NCI-H187 treated with DMSO at 0.1 percent for 48 hours (cell line): ENCODE measurements at regions not wholly inside any gene's neighbourhood (a gene's known extent, or its start where the extent isn't known, plus 50 kb on each side); places are given as distances from the start of the nearest gene placed in this dataset.
"Not testable (repeated sequence)": the region's sequence is repeated elsewhere in the genome, so short reads cannot be mapped to it uniquely, and the experiment has no call there.

ENCODE experiments used
- DNase-seq: peaks from one replicate; lab custom pipeline; 2025; lab: John Stamatoyannopoulos, UW

DNA sequence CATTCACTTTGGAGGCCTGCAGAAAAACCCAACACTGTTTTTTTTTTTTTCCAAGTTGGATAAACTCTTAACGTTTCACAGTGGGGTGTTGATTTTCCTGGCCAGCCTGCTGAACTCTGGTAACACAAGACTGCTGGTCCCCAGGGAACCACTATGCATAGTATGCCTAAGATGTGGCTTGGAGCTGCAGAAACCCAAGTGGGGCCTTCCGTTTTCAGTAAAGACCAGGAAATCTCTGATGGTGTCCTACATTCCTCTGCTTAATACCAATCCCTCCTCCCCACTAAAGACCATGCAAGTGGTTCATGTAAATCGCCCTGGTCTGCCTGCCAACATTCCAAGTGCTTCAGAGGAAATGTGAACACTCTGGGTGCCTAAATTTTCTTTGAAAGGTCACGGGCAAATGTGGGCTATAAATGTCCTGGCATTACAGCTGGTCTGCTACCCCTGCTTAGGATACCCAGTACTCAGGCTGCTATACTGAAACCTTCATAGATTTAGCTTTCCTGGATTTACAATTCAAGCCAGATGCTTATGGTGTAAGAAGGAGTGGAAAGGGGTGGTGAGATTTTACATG, 615.4 kb downstream of the MAFB start:
- no peak for DNase-seq

GRCh38 chr20:40072907-40073306, 616.1 kb downstream of the MAFB start:
- no peak for DNase-seq

GRCh38 chr20:40056171-40056570, 632.9 kb downstream of the MAFB start:
- DNase-seq = no peak

DNA sequence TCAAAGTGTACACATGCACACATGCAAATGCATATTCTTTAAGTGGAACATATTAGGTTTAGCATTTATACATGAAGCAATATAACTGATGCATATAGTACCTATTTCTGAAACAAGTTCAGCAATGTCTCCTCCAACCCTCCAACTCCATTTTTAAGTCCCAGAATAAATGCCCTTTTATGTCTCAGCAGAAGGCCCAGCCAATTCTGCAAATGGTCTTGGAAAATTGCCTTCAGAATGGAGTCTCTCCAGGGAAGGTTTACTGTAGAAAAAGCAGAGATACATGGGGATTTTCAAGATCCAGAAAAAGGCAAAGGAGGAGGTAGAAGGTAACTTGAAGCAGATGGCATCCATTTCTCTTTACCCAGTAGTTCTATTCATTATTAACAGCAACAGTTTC, 633.3 kb downstream of the MAFB start:
- DNase-seq = no peak

GRCh38 chr20:40054311-40054710, 634.7 kb downstream of the MAFB start:
- no peak for DNase-seq

GRCh38 chr20:40050596-40050995, 638.4 kb downstream of the MAFB start:
- DNase-seq = no peak

DNA sequence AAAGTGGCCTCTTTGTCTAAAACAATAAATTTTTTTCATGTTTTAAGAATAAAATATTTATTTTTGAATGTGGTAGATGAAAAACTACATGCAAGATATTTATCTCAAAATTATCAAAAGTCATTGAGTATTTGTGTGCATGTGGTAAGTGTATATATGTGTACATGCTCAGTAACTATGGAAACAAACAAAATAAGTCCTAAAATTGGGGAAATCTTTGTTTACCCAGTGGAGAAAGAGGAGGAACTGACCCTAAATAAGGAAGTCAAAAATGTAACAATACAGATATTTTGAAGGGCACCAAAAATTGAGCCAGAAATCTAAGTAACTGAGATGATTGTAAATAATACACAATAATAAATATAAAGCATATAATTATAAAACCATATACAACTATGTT, 639.2 kb downstream of the MAFB start:
- no peak for DNase-seq

GRCh38 chr20:40046703-40047102, 642.3 kb downstream of the MAFB start:
- no peak for DNase-seq

DNA sequence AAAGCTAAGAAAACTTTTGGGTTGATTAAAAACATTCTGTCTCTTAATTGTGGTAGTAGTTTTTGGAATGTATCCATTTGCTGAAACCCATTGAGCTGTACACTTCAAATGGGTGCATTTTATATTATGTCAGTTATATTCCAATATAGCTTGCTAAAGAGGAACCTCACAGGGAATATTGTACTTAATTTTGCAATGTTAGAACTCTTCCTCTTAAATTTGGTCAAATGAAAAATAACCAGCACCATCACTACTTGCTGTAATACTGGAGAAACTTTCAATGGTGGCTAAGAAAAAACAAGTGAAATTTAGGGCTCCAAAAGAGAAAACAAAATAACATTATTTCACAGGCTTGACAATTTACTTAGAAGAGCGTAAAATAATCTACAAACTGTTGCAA, 651.5 kb downstream of the MAFB start:
- no peak for DNase-seq

DNA sequence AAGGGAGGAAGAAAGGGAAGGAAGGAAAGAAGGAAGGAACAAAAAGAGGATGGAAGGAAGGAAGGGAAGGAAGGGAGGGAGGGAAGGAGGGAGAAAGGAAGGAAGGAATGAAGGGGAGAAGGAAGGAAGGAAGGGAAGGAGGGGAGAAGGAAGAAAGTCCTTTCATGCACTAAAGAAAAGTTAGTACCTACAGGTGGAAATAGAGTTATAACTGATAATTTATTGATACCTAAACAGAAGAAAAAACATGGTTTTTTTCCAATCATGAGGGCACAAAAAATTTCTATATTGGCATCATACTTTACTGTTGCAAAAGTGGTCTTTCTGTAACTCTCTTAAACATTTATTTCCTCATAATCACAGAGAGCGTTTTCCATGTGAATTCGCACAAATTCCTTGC, 659.4 kb downstream of the MAFB start:
- no peak for DNase-seq

- peak; percentile 31 for DNase-seq
These were observed 669.5 kb downstream of the MAFB start for GRCh38 chr20:40019510-40019909.

DNA sequence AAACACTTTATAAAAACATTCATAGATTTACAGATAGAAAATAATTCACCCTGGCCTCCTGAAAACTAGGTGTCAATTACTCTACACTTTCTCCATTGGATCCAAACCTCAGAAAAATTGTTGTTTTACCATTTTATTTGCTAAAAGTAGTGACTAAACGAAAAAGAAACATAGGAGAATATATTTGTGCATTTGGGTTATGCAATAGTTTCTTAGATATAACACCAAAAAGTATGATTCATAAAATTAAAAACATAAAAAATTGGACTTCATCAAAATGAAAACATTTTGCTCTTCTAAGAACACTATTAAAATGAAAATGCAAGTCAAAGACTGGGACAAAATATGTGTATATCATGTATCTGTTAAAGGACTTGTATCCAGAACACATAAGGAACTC, 671.3 kb downstream of the MAFB start:
- DNase-seq = no peak

DNA sequence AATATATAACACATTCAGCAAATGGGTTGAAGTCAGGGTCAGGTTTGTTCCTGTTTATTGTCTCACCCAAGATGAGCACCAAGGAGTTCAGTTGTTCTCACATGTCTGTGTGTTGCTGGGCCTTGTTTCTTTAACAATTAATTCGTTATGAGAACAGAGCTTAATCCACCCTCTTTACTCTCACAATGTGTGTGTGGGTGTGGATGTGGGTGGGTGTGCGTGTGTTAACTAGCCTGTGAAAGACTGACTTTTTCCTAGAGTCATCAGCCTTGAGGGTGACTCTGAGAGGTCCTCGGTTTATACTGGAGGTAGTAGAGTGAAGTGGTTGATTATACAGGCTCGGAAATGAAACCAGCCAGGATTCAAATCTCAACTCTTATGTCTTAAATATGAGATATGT, 672.1 kb downstream of the MAFB start:
- no peak for DNase-seq

DNA sequence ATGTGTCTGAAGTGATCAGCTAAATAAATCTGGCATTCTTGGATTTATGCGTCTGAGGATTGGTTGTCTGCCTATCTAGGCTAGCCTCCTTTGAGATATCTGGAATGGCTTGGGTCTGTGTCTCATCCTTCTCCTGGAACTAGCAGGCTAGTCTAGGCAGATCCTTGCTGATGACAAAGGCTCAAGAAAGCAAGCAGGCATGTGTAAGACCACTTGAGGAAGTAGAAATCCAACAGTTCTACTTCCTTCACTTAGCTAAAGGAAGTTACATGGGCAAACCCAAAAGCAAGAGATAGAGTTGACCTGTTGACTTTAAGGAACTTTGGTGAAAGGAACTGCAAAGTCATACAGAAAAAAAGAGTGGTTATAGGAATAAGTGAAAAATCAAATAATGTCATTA, 672.6 kb downstream of the MAFB start:
- DNase-seq = no peak

DNA sequence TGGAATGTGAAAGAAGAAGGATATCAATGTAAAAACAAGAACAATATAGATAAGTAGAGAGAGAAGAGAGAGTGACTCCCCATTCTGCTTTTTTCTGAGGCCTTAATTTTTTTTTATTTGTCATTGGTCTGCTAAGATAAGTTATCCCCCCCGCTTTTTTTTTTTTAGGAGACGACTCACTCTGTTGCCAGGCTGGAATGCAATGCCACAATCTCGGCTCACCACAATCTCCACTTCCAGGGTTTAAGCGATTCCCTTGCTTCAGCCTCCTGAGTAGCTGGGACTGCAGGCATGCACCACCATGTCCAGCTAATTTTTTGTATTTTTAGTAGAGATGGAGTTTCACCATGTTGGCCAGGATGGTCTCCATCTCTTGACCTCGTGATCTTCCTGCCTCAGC, 677.0 kb downstream of the MAFB start:
- DNase-seq = not testable (repeated sequence)

- no peak for DNase-seq
These were observed 678.6 kb downstream of the MAFB start for GRCh38 chr20:40010483-40010882.

- DNase-seq = no peak
These were observed 679.5 kb downstream of the MAFB start for GRCh38 chr20:40009542-40009941.

- no peak for DNase-seq
These were observed 680.9 kb downstream of the MAFB start for GRCh38 chr20:40008177-40008576.

DNA sequence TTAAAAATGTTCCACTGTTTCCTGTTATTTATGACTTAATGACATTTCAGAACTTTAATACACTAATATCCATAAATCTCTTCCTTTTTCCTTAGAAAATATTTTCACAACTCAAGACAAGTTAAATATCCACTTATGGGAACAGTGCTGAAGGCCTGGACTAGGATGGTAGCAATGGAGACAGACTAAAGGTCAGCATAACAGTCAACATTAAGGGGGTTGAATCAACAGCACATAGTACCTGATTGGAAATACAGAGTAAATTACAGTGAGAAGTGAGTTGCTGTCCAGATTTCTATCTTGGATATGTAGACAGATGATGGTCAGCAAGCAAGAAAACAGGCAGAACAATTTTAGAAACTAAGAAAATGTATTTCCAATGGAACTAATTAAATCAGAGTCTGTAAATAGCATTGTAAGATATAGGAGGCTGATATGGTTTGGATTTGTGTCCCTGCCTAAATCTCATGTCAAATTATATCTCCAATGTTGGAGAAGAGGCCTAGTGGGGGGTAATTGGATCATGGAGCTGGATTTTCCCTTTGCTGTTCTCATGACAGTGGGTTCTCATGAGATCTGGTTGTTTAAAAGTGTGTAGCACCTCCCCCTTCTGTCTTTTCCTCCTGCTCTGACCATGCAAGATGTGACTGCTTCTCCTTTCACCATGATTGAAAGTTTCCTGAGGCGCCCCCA, 682.7 kb downstream of the MAFB start:
- DNase-seq = no peak

- DNase-seq = not testable (repeated sequence)
These were observed 684.9 kb downstream of the MAFB start for GRCh38 chr20:40004092-40004491.

- peak; percentile 7 for DNase-seq
These were observed 695.3 kb downstream of the MAFB start for GRCh38 chr20:39993742-39994141.

DNA sequence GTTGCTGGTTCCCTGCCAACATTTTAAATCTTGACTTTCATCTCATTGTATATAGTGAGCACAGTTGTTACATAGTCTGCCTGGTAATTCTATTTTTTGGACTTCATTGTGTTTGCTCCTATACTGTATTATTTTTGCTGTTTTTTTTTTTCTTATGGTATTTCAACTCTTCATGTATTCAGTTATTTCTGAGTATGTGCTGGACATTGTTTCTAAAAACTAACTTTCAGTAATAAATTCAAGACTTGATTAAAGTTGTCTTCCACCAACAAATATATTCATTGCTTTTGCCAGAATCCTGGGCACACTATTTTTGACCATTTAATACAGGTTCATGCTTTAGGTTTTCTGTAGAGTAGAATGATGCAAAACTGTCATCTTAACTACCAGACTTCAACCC, 698.3 kb downstream of the MAFB start:
- DNase-seq = no peak

GRCh38 chr20:39988991-39989390, 700.0 kb downstream of the MAFB start:
- DNase-seq = no peak
